Aorta (tissue), 5 donors: ENCODE measurements at regions not wholly inside any gene's neighbourhood (a gene's known extent, or its start where the extent isn't known, plus 50 kb on each side); places are given as distances from the start of the nearest gene placed in this dataset.

ENCODE experiments used
- ATAC-seq: fragments of 200-7000 bp; cut with Tn5 transposase; one replicate; pipeline ENCODE4 v1.9.1; 2022; ENCODE audit warnings: moderate library complexity; ENCODE audit not compliant: low FRiP score
- DNase-seq, 2 donors: peaks; one replicate each; pipeline ENCODE4 v3.0.0-alpha.2; 2020
- H3K27ac ChIP-seq, 2 donors: one replicate each; pipeline ENCODE4 v1.5.1; 2013; ENCODE audit warnings: low read length in 2 of 2, mild to moderate bottlenecking in 2 of 2, moderate library complexity in 2 of 2, control low read depth in 1 of 2, inconsistent platforms in 1 of 2, low read depth in 1 of 2
- H3K27me3 ChIP-seq, 2 donors: one replicate each; pipeline ENCODE4 v1.6.1; 2013; ENCODE audit warnings: control low read depth in 1 of 2, low read length in 1 of 2, mild to moderate bottlenecking in 1 of 2, moderate library complexity in 1 of 2; ENCODE audit not compliant: insufficient read depth in 2 of 2, control insufficient read depth in 1 of 2
- H3K36me3 ChIP-seq, 2 donors: one replicate each; pipeline ENCODE4 v1.6.1; 2013; ENCODE audit warnings: control low read depth in 1 of 2, low read length in 1 of 2, mild to moderate bottlenecking in 1 of 2; ENCODE audit not compliant: insufficient read depth in 2 of 2, control insufficient read depth in 1 of 2
- H3K4me1 ChIP-seq, 2 donors: one replicate each; pipeline ENCODE4 v1.6.1; 2013; ENCODE audit warnings: low read length in 2 of 2, control low read depth in 1 of 2, mild to moderate bottlenecking in 1 of 2, moderate library complexity in 1 of 2; ENCODE audit not compliant: insufficient read depth in 2 of 2, control insufficient read depth in 1 of 2
- H3K4me3 ChIP-seq, 2 donors: one replicate each; pipeline ENCODE4 v1.5.1; 2013; ENCODE audit warnings: low read length in 2 of 2, control low read depth in 1 of 2, mild to moderate bottlenecking in 1 of 2
- H3K9me3 ChIP-seq: one replicate; pipeline ENCODE4 v1.6.1; 2013; ENCODE audit warnings: mild to moderate bottlenecking, low read length; ENCODE audit not compliant: control insufficient read depth
- WGBS, 2 donors: extraction: QIAGEN DNeasy Blood & Tissue Kit; methylation state at CpG; one replicate each; pipeline ENCODE4 v1.1.7; 2013; 5-methylcytosine and 5-hydroxymethylcytosine counted together
- intact Hi-C, 2 donors: fragments of 100-400 bp; cut with DNase I; formaldehyde crosslinking; loops; one replicate each; pipeline versions ENCODE4 v1.14.2 to v1.15.0; 2022
- donor health status: healthy with polysubstance abuse.
- donor health status: Bipolar disorder and iron deficiency.
- donor health status: DM: no; HTN: no; CAD: no.
- donor health status: DM: no; HTN: no; CAD: no.
- donor health status: DM: yes; HTN: yes; CAD: no.

DNA sequence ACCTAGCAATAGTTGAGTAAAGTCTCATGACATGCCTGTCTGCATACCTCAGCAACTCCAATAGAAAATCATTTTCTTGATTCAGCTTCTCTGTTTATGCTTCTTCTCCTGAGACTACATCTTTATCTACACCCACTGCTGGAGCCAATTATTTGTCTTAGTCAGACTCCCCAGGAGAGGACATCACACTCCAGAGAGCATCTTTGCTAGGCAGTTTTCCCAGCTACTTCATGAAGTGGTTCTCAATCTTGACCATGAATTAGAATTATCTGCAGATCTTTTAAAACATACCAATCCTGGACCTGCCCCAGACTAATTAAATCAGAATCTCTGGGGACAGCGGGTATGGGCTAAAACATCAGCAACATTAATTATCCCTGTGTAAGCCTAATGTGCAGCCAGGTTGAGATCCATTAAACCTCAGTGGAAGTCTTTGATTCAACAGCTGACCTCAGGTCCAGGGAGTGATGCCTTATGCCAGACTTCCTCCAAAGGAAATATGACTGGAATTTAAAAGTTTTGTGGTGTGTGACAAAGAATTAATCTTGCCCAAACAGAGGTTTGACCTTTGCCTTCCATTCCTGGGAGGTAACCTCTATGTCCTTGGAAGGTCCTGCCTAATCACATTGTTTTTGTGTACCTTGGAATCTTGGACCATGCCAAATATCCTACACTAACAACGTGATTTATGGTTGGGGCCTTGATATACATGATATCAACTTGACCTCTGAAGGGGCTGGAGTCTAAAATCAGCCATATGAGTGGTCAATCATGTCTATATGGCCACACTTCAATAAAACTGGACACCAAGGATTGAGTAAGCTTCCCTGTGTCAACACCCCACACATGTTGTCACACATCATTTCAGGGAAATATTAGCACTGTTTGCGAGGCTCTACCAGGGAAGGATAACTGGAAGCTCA lies 99.3 kb upstream of the DNAJC10 start:
- 83 to 90% methylated on average over 3 of the region's 3 CpGs for WGBS, 2 donors

DNA sequence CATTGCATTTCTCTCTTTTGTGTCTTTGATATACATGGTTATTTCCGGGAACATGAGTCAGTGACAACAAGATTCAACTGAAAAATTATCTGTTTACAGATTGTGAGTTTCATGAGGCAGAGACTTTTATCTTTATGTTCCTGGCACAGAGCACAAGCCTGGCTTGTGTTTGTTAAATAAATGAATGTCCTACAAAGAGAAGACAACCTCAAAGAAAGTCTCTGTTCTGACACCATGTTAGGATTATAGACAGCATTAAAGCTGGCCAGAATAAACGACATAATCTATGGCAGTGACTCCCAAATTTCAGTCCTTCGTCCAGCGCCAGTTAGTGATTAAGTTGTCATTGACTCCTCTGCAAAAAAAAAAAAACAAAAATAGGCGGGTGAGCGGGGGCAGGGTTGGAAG lies 97.4 kb upstream of the DNAJC10 start:
- Histone ChIP-seq H3K36me3 (no peaks in the 10 kb centered on the region), H3K27ac (no peak overlapping the region), H3K9me3 (peaks cover 1% of the 10 kb centered on the region), H3K4me3 (no peak overlapping the region), H3K27me3 (no peaks in the 10 kb centered on the region), H3K4me1 (peaks cover 0 to 10% of the 10 kb centered on the region in 2 donors)
- ATAC-seq, result no peak
- 58 to 60% methylated on average over 6 of the region's 6 CpGs for WGBS, 2 donors
- DNase-seq, result no peak
- intact Hi-C loops, result no loop called here

More for the DNA sequence above, 99.3 kb upstream of the DNAJC10 start:
- Histone ChIP-seq H3K4me1 (peaks cover 0 to 5% of the 10 kb centered on the region in 2 donors), H3K27me3 (no peaks in the 10 kb centered on the region), H3K4me3 (no peak overlapping the region), H3K9me3 (peaks cover 1% of the 10 kb centered on the region), H3K27ac (no peak overlapping the region), H3K36me3 (no peaks in the 10 kb centered on the region)
- ATAC-seq (no peak), DNase-seq (no peak)
- intact Hi-C loops, result no loop called here

GRCh38 chr2:182619276-182619675 lies 96.8 kb upstream of the DNAJC10 start:
- Histone ChIP-seq H3K4me3 (no peak overlapping the region), H3K4me1 (peaks cover 0 to 10% of the 10 kb centered on the region in 2 donors), H3K27me3 (no peaks in the 10 kb centered on the region), H3K27ac (no peak overlapping the region), H3K9me3 (peaks cover 1% of the 10 kb centered on the region), H3K36me3 (no peaks in the 10 kb centered on the region)
- 96 to 97% methylated on average over 2 of the region's 2 CpGs for WGBS, 2 donors
- no peak for ATAC-seq
- DNase-seq, result no peak
- intact Hi-C loops, result no loop called here

DNA sequence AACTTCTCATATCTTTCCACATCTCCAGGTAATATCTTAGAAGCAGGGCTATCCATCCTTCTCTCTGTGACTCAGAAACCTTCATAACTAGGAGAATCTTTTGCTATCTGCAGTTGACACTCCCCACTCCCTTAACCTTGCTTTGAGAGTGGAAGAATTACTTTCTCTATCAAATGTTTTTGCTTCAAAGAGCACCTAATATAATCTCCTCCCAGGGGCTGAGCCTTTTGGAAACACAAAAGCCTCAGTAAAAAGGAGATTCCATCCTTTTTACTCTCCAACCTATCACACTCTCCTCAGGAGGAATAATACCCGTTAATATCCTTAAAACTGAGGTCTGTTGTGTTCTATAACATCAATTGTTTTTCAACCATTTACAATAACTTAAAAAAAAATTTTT lies 94.9 kb upstream of the DNAJC10 start:
- ATAC-seq, result no peak
- no peak overlapping the region for H3K27ac ChIP-seq
- 11 to 25% methylated on average over 1 of the region's 1 CpG for WGBS, 2 donors
- intact Hi-C loops, result no loop called here
- H3K27me3 ChIP-seq, result no peaks in the 10 kb centered on the region
- DNase-seq, result no peak
- no peaks in the 10 kb centered on the region for H3K9me3 ChIP-seq
- H3K4me3 ChIP-seq, result no peak overlapping the region
- peaks cover 0 to 10% of the 10 kb centered on the region in 2 donors for H3K4me1 ChIP-seq
- no peaks in the 10 kb centered on the region for H3K36me3 ChIP-seq

- ATAC-seq (no peak), DNase-seq (no peak)
- H3K4me1 ChIP-seq, result peaks cover 0 to 10% of the 10 kb centered on the region in 2 donors
- no peaks in the 10 kb centered on the region for H3K9me3 ChIP-seq
- no peak overlapping the region for H3K27ac ChIP-seq
- no peaks in the 10 kb centered on the region for H3K36me3 ChIP-seq
- no peaks in the 10 kb centered on the region for H3K27me3 ChIP-seq
- intact Hi-C loops, result no loop called here
- H3K4me3 ChIP-seq, result no peak overlapping the region
Measured at GRCh38 chr2:182621810-182622209, 94.2 kb upstream of the DNAJC10 start.

DNA sequence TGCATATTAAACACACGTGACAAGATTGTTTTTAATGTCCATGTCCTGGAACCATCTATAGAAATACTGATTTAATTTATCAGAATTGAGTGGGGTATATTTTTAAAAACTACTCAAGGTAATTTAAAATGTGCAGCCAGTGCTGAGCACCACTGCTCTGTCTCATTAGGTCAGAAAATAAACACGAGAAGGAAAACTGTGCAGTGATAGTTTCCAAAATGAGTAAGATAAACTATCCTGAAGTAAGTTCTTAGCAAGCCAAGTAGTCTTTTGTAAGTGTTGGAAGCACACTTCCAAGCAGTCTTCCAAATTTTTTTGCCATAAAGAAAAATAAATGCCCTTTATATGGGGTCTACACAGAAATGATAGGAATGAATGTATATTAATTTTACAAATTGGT lies 93.8 kb upstream of the DNAJC10 start:
- Histone ChIP-seq H3K27ac (no peak overlapping the region), H3K4me3 (no peak overlapping the region), H3K27me3 (no peaks in the 10 kb centered on the region), H3K4me1 (peaks cover 0 to 10% of the 10 kb centered on the region in 2 donors), H3K36me3 (no peaks in the 10 kb centered on the region), H3K9me3 (no peaks in the 10 kb centered on the region)
- ATAC-seq, result no peak
- 11 to 12% methylated on average over 2 of the region's 2 CpGs for WGBS, 2 donors
- no peak for DNase-seq
- intact Hi-C loops, result no loop called here

DNA sequence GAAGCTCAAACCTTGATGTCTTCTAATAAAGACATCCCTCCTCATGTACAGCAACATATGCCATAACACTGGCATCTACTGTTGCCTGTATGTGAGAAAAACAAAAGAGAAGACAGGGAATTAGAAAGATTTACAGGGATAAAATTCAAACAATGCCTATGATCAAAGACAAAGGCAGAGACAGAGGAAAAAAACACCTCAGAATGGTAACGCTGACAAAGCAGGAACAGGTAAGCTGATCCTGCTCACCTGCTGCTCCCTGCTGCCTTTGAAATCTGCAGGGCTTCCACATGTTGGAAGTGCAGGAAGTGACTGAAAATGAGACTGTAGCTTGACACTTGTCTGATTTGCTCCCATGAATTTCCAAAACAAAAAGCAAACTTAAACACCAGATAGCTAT lies 90.2 kb upstream of the DNAJC10 start:
- DNase-seq (no peak), ATAC-seq (no peak)
- Histone ChIP-seq H3K4me3 (no peak overlapping the region), H3K9me3 (no peaks in the 10 kb centered on the region), H3K27ac (no peak overlapping the region), H3K36me3 (no peaks in the 10 kb centered on the region), H3K27me3 (no peaks in the 10 kb centered on the region), H3K4me1 (peaks cover 0 to 9% of the 10 kb centered on the region in 2 donors)
- intact Hi-C loops, result no loop called here
- 63 to 87% methylated on average over 1 of the region's 1 CpG for WGBS, 2 donors

GRCh38 chr2:182628916-182629315 lies 87.1 kb upstream of the DNAJC10 start:
- Histone ChIP-seq H3K27ac (no peak overlapping the region), H3K4me1 (no peaks in the 10 kb centered on the region), H3K9me3 (no peaks in the 10 kb centered on the region), H3K4me3 (no peak overlapping the region), H3K27me3 (no peaks in the 10 kb centered on the region), H3K36me3 (no peaks in the 10 kb centered on the region)
- ATAC-seq, result no peak
- WGBS, 2 donors, result 72 to 80% methylated on average over 3 of the region's 3 CpGs
- intact Hi-C loops, result no loop called here
- DNase-seq, result no peak

DNA sequence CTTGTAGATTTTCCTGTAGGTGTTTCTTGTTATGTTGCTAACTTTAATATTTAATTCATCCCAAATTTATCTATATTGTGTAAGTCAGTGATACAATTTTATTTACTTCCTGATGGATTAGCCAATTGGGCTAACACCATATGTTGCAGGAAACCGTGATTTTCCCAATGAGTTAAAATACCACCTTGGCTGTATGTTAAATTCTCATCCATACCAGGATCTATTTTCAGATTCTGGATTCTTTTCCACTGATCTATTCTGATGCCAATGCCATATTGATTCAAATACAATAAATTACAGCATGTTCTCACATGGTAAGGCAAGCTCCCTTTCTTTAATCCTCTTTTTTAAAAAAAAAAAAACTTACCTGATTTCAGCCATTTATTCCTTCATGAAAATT lies 85.8 kb upstream of the DNAJC10 start:
- DNase-seq, result no peak
- intact Hi-C loops, result no loop called here
- H3K4me1 ChIP-seq, result no peaks in the 10 kb centered on the region
- WGBS, 2 donors, result 96 to 97% methylated on average over 1 of the region's 1 CpG
- H3K9me3 ChIP-seq, result no peaks in the 10 kb centered on the region
- no peaks in the 10 kb centered on the region for H3K27me3 ChIP-seq
- H3K36me3 ChIP-seq, result no peaks in the 10 kb centered on the region
- ATAC-seq, result no peak
- no peak overlapping the region for H3K27ac ChIP-seq
- H3K4me3 ChIP-seq, result no peak overlapping the region
